Brain microvascular endothelial cell (primary cell): ENCODE measurements at regions not wholly inside any gene's neighbourhood (a gene's known extent, or its start where the extent isn't known, plus 50 kb on each side); places are given as distances from the start of the nearest gene placed in this dataset.

Source experiments
- DNase-seq: peaks from one replicate; pipeline ENCODE4 v3.0.0-alpha.2; 2020
- H3K27ac ChIP-seq: fragments of 250-450 bp; sonication (Bioruptor Pico); 2 replicates; pipeline ENCODE4 v1.5.1; 2020; ENCODE audit warnings: mild to moderate bottlenecking, moderate library complexity
- H3K27me3 ChIP-seq: fragments of 250-450 bp; sonication (Bioruptor Pico); replicated peaks from 2 replicates; pipeline ENCODE4 v1.5.1; 2020; ENCODE audit warnings: mild to moderate bottlenecking
- H3K36me3 ChIP-seq: fragments of 250-450 bp; sonication (Bioruptor Pico); replicated peaks from 2 replicates; pipeline ENCODE4 v1.5.1; 2020; ENCODE audit warnings: mild to moderate bottlenecking
- H3K4me3 ChIP-seq: 2 replicates; pipeline ENCODE4 v1.5.1; 2011; ENCODE audit warnings: low read depth, mild to moderate bottlenecking, control low read depth, low read length, moderate library complexity
- CTCF ChIP-seq: IDR thresholded peaks from 2 replicates; pipeline ENCODE4 v1.5.1; 2011; ENCODE audit warnings: low read depth, mild to moderate bottlenecking, moderate library complexity, low read length, control low read depth, inconsistent platforms; ENCODE audit errors: missing control alignments
- in situ Hi-C: cut with HindIII; loops from 2 replicates; pipeline ENCODE4 v1.10.0; 2017; ENCODE audit warnings: low sequenced_read_pairs, low pct_ligation_motif_present

DNA sequence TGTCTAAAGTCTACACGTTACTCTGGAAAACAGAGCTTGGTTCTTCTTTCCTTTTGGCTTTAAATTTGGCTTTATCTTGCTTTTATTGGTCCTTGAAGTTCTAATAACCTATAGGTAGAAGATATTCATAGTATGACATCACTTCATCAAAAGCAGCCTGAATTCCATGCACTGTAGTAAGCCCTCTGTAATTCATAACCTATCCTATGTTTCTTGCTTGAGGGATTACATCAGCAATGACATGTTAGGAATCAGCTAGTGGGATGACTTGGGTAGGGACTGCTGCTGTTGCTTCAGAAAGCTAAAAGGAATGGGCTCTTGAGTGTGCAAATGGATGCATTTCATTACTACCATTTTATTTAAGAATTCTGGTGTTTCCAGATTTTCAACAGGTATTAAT is 184.9 kb downstream of the PTEN start:
- H3K27ac ChIP-seq, result no peak overlapping the region
- H3K27me3 ChIP-seq, result no peaks in the 10 kb centered on the region
- H3K4me3 ChIP-seq, result no peak overlapping the region
- in situ Hi-C loops, result no loop called here
- no peak for DNase-seq
- no peaks in the 10 kb centered on the region for H3K36me3 ChIP-seq
- no peak for TF ChIP-seq CTCF

DNA sequence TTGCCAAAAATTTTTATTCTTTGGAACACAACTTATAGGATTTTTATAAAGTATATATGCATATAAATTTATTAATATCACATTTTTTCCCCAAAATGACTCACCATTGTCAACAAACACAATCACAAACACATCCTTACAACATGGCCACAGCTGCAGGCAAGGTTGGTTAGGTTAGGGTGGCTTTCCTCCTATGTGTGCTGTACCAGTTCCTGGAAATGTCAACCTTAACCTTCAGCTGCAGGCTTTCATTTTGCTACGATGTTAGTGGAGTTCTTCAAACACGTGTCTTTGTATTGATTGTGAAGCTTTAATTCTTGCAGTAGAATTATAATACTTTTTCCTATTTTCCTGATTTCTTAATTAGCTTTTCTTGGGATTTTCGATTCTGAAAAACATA is 185.8 kb downstream of the PTEN start:
- H3K36me3 ChIP-seq, result no peaks in the 10 kb centered on the region
- H3K27ac ChIP-seq, result no peak overlapping the region
- DNase-seq, result no peak
- in situ Hi-C loops, result no loop called here
- no peak overlapping the region for H3K4me3 ChIP-seq
- TF ChIP-seq CTCF, result no peak
- no peaks in the 10 kb centered on the region for H3K27me3 ChIP-seq

DNA sequence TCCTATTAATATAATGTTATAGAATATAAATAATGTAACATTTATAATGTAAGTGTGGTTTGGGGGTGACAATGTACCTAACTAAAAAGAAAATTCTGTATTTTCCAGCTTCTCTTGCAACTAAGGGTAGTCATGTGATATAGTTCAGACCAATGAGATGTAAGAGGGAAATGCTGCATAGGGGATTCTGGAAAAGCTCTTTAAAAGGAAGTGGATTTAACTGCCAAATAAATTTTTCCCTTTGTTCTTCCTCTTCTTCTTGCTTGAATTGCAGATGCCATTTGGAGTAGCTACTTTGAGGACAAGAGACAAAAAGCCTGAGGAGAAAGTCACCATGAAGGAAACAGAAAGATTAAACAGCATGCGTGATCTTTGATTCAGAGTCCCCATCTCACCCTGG is 194.3 kb downstream of the PTEN start:
- DNase-seq, result no peak
- Histone ChIP-seq H3K27ac (no peak overlapping the region), H3K27me3 (no peaks in the 10 kb centered on the region), H3K36me3 (no peaks in the 10 kb centered on the region), H3K4me3 (no peak overlapping the region)
- no peak for TF ChIP-seq CTCF
- in situ Hi-C loops, result no loop called here

GRCh38 chr10:88058750-88059149 is 195.3 kb downstream of the PTEN start:
- no peak for TF ChIP-seq CTCF
- in situ Hi-C loops, result no loop called here
- Histone ChIP-seq H3K27ac (no peak overlapping the region), H3K36me3 (no peaks in the 10 kb centered on the region), H3K27me3 (no peaks in the 10 kb centered on the region), H3K4me3 (no peak overlapping the region)
- no peak for DNase-seq

- Histone ChIP-seq H3K27me3 (no peaks in the 10 kb centered on the region), H3K36me3 (no peaks in the 10 kb centered on the region), H3K27ac (no peak overlapping the region), H3K4me3 (no peak overlapping the region)
- no peak for DNase-seq
- TF ChIP-seq CTCF, result no peak
- in situ Hi-C loops, result no loop called here
These were observed 195.8 kb downstream of the PTEN start for GRCh38 chr10:88059190-88059589.

DNA sequence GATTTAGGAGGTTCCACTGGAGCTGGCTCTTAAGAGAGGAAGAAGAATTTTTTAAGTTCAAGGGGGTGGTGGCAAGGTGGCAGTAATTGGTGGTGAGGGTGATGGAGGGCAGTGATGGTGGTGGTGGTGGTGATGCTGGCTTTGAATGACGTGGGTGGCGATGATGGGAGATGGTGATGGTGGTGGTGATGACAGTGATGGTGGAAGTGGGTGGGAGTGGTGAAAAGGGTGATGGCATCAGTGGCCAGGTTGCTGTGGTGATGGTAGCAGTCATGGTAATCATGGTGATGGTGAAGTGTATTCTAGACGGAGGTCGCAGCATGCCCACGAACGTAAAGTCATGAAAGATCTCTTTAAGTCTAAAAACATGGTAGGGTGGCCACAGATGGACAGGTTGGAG is 197.3 kb downstream of the PTEN start:
- no peak for TF ChIP-seq CTCF

More for the DNA sequence above, 197.3 kb downstream of the PTEN start:
- H3K27ac ChIP-seq, result no peak overlapping the region
- H3K4me3 ChIP-seq, result no peak overlapping the region
- H3K27me3 ChIP-seq, result no peaks in the 10 kb centered on the region
- in situ Hi-C loops, result no loop called here
- no peak for DNase-seq
- no peaks in the 10 kb centered on the region for H3K36me3 ChIP-seq
